ENCODE measurements at regions not wholly inside any gene's neighbourhood (a gene's known extent, or its start where the extent isn't known, plus 50 kb on each side); places are given as distances from the start of the nearest gene placed in this dataset.

DNA sequence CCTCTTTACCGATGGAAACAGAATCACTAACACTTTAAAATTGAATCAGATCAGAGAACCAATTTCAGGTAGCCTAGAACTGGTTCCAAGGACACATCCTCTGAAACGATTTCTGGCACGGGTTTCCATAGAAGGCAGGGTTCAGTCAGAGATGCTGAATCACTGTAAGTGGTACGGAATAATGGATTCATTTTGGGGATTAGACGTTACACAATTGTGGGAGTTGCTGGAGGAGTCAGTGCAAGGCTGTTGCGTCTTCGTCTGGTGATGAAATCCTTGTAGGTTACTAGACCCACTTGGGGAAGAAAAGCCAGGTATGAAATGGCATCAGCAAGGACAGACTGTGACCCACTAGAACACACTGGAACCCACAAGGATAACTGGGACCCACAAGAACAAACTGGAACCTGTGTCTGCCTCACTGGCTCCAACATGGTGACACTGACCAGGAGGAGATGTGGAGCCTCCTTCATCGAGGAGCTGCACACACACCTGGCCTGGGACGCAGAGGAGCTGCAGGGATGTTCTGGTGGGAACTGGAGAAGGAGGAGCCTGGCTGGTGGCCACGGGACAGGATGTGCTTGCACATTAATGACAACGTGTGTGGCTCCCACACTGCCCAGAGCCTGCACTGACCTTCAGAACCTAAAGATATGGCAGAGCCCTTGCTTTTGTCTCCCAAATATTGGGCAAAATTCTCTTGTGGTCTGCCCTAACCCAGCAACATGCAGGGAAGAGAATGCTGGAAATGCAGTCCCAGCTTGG lies 105.1 kb downstream of the TRAPPC11 start:
- no peak for FAIRE-seq

DNA sequence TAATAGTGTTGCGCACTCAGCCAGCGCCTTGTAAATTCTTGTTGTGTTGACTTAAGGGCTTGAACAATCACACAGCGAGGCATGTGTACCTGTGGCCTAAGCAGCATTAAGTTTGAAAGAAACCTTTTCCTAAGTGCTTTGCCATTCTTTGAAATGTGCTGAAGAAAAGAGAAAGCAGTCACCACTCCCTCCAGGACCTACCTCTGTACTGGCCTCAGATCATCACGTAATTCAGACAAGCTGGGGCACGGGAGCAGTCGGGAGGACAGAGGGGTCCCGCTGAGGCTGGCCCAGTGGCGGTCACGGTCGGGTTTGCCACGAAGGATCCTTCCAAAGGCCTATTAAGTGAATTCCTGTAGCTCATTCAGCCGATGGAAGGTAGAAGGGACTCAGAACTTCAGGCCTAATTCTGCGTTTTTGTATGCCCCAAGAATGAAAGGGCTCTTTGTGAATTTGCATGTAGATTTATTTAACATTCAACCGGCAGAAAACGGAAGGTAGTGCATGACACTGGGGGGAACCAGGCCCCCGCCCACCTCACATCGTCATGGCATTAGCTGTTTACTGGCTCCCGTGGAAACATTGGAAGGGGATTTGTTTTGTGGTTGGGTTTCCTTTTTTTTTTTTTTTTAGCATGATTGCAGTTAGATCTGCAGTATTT lies 106.3 kb downstream of the TRAPPC11 start:
- FAIRE-seq = no peak

DNA sequence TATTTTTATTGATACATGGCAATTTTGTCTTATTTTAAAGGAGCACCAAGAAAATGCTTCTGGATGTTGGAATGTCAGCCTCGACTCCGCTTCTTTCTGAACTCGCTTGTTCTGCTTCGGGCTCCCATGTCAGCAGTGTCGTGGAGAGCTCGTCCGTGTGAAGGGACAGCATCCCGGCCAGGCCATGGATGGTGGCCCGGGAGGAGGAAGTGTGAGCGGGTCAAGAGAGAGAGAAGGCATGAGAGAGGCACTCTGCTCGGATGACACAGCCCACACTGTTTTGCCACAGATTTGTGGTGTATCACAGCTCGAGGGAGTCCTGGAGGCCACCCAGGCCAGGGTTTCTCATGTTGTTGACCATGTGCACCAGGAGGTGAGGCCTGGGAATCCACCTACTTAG lies 107.0 kb downstream of the TRAPPC11 start:
- FAIRE-seq = no peak

DNA sequence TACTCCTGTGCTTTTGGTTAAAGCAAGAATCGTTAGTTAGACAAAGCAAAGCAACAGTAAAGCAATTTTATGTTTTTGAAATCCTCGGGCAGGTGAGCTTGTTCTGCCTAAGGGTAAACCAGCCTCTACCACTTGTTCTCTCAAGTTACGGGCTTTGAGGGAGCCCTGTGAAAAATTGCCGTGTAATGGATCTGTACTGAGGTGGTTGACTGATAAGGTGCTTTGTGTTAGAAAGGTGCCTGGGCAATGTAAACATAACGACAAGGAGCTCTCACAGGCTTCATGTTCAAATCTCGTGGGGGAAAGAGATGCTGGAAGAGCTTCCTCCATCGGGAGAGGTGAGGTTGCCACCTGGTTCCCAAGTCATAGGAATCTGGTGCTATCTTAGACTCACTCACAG lies 111.8 kb downstream of the TRAPPC11 start:
- FAIRE-seq = no peak

DNA sequence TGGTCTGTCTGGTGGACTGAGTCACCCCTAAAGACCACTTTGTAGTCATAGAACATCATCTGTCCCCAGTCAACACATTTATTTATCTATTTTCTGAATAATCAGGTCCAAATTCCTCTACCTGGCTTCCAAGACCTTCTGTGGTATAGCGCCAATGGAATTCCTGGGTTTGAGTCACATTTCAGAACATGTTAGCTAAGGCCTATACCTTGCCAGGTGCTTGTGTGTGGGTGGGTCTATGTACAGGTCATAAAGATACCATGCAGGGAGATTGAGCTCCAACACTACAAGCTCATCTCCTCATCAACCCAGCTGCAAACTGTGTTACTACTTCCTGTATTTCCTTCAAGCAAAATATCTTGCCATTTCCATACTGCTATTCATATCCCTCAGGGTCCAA lies 113.3 kb downstream of the TRAPPC11 start:
- no peak for FAIRE-seq

GRCh38 chr4:183773790-183774189 lies 114.7 kb downstream of the TRAPPC11 start:
- FAIRE-seq = no peak

DNA sequence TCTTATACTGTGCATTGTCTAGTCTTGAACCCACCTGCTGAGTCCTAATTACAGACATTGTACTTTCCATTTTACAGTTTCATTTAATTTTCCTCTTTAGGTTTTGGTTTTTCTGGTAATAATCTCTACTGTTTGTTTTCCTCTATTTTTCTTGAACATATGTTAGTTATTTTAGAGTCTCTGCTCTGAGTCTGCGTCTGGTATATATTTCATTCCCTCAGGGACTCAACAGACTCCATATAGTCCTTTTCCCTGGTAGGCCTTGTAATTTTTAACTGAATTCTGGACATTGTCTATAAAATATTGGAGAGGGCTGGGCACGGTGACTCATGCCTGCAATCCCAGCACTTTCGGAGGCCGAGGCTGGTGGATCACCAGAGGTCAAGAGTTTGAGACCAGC lies 121.8 kb upstream of the STOX2 start:
- FAIRE-seq = no peak

DNA sequence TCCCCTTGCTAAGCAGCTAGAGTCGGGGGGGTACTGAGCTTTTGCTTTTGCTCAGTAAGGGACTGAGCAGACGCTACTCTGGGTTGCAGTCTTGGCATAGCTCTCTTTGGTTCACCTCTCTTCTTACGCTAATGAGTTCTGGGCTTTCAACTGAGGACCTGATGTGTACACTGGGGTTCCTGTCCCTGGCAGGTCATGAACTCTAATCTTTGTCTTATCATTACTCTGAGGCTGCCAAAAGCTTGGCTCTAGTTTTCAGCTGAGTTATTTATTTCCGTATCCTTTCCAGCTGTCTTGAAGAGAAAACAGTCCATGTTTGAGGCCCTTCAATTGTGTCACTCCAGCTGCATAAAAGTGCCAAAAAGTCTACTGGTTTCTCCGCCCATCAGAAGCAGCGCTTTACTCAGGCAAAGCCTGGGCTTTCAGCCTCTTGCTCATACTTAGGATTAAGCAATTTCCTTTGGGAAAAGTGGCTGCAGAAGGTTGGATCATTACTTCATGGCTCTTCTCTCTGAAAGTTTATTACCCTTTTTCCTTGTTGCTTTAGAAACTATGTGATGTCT lies 121.0 kb upstream of the STOX2 start:
- FAIRE-seq = no peak

- no peak for FAIRE-seq
Measured at GRCh38 chr4:183788308-183788905, 116.7 kb upstream of the STOX2 start.

DNA sequence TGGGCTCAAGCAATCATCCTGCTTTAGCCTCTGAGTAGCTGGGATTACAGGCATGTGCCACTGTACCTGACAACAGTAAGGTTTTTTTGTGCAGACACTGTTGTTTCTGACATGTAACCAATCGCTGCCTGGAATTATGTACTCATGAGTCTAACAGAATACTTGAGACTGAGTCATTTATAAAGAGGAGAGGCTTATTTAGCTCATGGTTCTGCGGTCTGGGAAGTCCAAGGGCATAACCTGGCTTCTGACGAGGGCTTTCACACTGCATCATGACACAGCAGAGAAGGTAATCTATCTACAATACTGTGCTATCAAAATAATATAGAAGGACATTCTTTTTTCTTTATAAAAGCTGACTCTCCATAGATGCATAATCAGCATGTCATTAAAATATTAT lies 115.5 kb upstream of the STOX2 start:
- FAIRE-seq = no peak

DNA sequence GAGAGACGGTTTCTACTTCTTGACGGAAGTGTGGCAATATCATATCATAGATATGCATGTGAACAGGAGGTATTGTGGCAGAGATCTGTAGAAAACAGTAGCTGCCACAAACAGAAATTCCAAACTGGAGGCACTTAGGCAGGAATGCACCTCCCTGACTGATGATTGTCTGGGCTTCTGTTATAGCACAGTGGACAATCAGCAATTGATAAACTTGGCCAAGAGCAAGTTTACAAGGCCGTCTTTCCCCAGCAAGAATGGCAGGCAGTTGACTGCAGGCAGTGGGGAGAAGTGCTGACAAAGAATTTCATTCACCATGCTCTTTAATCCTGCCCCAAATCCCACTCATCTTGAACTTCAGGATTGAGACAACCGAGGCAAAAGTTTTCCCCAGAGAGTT lies 114.4 kb upstream of the STOX2 start:
- no peak for FAIRE-seq

DNA sequence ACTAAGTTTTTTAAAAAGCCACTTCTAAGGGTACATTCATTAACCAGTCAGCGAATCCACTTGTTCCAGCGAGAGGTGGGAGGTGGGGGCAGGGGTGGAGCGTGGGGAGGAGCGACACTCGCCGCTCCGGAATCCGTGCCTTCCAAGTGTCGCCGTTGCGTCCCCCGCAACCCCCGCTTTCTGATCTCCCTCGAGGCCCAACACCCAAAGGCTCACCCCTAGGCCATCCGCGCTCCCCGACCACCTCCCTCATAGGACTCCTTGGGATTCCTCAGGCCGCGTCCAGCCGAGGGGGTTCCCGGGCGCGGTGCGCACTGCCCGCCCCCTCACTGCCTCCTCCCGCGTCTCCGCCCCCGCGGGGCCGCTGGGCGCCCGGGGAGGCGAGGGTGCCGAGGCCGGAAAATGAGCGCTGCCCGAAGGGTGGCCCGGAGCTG lies 108.1 kb upstream of the STOX2 start:
- FAIRE-seq = no peak

DNA sequence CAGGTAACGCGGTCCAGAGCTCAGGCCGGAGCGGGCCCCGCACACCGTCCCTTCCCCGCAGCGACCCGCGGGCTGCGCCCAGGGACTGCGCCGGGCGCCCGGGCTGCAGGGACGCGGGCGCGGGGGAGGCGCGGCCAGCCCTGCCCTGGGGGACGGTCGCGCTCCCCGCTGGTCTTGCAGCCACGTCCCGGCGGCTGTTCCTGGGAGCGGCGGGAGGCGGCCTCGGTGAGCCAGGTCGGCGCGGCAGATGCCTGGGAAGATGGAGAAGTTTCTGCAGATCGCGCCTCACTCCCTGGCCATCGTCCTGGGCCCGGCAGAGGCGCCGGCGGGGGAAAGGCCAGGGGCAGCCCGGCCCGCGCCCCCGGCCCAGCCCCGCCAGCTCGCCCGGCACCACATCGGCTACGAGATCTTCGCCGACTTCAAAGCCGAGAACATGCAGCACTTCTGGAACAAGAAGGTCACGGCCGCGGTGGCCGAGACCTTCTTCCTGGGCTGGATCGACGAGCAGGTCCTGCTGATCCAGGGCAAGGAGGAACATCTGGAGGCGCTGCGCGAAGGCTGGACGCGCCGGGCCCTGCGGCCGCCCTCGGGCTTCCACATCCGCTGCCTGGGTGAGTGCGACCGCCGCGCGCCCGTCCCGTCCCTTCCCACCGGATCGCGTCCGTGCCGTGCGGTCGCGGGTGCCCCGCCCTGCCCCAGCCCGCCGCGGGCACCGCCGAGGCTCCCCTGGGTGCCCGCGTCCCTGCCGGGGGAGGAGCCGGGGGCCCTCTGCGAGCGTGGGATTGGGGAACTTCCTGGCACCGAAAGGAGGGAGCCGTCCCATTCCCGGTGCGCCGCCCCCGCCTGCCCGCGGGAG lies 107.4 kb upstream of the STOX2 start:
- FAIRE-seq = no peak

DNA sequence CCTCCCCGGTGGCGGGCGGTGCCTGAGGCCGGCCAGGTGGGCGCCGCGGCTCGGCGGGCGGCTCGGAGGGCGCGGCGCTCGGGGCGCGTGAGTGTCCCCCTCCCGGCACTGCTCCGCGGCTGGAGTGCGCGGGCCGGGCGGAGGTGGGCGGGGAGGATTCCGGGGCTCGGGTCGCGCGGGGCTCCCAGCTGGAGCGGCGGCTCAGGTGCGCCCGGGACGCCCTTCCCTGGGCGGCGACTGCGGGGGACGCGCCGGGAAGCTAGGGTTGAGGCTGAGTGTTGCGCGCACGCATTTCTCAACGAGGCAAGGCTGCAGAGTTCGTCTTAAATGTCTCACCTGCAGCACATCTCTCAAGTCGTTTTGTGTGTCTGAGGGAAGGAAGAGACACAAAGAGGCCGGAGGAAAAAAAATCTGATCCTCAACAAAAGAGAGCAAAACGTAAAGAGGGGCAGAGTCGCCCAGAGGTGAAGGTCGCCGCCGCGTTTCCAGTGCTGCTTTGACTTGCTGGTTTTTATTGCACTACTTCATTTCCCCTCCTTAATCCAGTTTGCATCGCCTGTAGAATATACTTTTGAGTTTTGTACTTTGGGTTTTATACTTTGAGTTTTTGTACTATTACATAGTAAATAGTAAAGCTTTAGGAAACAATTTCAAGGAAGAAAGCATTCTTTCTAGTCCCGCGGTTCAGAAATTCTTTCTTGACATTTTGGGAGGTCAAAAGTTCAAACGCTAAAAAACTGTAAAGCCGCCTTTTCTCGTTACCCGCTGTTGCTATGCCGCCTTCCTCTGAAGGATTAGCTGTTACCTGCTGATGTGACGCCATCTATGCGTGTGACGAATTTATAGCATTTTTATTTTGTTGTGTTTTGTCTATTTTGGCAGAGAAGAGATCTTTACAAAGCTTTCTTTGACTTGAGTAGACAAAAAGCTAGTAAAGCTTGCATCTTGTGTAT lies 106.5 kb upstream of the STOX2 start:
- FAIRE-seq = no peak

DNA sequence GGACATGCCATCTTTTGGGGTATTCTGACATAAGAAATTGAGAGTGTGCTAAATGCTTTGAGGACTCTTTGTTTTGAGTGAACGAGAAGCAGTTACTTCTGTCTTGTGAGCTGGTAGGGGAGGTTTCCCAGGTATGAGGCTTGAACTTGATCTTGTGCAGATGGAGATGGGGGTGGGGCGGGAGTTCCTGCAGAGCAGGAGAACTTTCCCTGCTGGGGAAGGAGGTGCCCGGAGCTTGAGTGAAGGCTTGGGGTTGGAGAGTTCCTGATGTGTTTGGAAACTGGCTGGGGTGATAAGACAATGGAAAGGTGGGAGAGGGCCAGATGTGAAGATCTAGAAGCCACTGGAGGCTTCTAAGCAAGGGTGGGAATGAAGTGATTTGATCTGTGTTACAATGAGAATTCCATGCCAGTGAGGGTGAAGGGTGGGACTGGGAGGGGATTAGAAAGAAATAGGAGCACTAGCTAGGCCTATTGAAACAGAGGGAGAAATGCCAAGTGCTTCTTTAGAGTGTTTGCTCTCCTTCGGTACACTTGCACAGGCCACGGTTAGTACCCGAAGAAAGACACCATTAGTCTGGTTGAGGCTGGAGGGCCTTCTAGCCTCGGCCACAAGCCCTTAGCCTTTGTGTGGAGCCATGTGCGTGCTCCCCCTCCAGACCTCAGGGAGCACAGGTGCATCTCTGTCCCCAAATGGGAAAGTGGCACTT lies 103.5 kb upstream of the STOX2 start:
- no peak for FAIRE-seq

DNA sequence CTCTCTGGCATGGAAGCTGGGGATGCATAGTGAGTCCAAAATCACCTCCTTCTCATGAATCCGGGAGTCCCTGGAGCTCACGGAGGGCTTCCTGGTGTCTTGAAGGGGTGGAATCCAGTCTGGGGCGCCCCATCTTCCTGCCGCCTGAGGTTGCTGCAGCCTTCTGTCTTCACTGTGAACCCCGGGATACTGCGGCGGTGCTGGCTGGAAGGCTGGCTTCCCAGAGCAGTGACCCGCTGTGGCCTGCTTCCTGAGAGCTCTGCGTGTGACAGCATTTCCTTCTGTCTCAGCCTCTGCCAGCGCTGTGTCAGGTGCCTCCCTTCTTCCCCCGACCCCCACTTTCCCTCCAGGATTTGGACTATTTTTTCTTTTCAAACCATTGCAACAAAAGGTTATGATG lies 98.8 kb upstream of the STOX2 start:
- FAIRE-seq = no peak

- FAIRE-seq = no peak
Measured at GRCh38 chr4:183807420-183808096, 97.5 kb upstream of the STOX2 start.

DNA sequence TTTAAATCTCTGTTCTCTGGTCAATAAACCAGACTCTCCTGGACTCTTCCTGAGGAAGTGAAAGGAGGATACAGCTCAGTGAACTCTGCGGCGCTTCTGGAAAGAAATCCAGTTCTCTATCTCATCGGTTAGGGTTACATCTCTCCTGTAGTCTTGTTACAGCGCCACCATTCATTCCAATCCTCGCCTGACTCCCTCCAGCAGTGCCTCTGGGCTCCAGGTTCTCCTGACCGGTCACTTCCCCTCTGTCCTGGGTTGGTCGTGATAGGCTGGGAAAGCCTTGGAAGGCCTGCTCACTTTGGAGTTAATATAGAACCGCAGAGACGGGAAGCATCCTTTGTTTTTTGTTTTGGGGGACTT lies 97.0 kb upstream of the STOX2 start:
- no peak for FAIRE-seq

DNA sequence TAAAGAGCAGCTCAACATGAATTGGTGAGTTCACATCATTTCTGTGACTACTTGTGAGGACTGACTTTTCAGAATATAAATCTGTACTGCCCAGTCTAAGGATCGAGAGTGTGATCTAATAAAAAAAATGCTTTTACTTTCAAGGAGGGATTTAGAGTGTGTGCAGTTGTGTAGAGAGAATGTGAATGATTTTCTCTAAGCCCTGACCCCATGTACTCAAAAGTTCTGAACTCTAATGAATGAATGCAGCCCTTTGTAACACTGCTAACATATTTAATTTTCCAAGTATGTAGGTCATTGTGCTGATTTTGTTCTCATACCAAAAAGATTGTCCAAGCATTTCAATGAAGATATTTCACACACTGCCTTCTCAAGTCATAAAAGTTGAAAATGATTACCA lies 92.5 kb upstream of the STOX2 start:
- FAIRE-seq = no peak

DNA sequence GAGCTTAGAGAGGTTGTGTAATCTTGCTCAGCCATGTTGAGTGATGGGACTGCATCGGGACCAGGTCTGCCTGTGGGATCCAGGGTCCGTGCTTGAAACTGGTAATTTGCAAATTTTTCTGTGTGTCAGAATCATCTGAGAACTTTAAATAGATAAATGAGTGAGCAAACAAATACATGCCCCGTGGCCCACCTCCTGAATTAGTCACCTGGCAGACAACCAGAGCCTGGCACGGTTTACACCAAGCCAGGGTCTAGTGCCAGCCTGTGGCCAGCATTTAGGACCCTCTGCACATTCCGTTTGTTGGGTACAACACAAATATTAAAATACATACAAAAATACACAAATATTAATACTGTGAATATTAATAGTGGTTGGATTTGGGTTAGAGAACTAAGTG lies 90.6 kb upstream of the STOX2 start:
- no peak for FAIRE-seq

DNA sequence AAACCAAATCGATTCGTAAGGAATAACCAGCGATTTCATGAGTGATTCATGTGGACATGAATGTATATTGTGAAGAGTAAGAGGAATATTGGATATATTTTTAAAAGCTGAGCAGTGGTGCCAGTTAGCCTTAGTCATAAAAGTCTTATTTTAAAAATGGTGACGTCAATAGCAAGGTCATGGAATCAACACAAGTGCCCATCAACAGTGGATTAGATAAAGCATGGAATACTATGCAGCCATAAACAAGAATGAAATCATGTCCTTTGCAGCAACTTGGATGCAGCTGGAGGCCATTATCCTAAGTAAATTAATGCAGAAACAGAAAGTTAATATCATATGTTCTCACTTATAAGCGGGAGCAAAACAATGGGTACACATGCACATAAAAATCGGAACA lies 89.0 kb upstream of the STOX2 start:
- no peak for FAIRE-seq
